Spleen (tissue), 7 donors: ENCODE measurements at regions not wholly inside any gene's neighbourhood (a gene's known extent, or its start where the extent isn't known, plus 50 kb on each side); places are given as distances from the start of the nearest gene placed in this dataset.
"Not testable (repeated sequence)": the region's sequence is repeated elsewhere in the genome, so short reads cannot be mapped to it uniquely, and the experiment has no call there.

Experiments
- CTCF ChIP-seq, 11 experiments: fragments of 200-600 bp in 7 of 11; fragments of 450-650 bp in 4 of 11; sonication (generic) in 4 of 11; IDR thresholded peaks in 8 of 11; conservative IDR thresholded peaks in 3 of 11; 1 replicate in 7 of 11; 2 replicates in 4 of 11; pipeline versions ENCODE4 v1.4.0 to v1.8.0; 2016 to 2021; ENCODE audit warnings: antibody characterized with exemption in 11 of 11, inconsistent platforms in 4 of 11, mild to moderate bottlenecking in 1 of 11
- POLR2A ChIP-seq, 3 donors: fragments of 450-650 bp; IDR thresholded peaks; one replicate each; pipeline ENCODE4 v1.5.1; 2017; ENCODE audit warnings: antibody characterized with exemption in 3 of 3, mild to moderate bottlenecking in 1 of 3
- donor health status: DM: no; HTN: no; CAD: no; lungs with moderate emphysema.
- donor health status: DM: no; HTN: no; CAD: no.
- donor health status: DM: no; HTN: no; CAD: no.

GRCh38 chr18:61624631-61625030, 268.2 kb downstream of the RNF152 start:
- not testable (repeated sequence) for TF ChIP-seq CTCF (IDR thresholded peaks at IDR 0.05 in 8 of 11, conservative IDR thresholded peaks at IDR 0.05 in 3 of 11); POLR2A (IDR thresholded peaks at IDR 0.05)
